CD8-positive, alpha-beta memory T cell (primary cell): ENCODE measurements at regions not wholly inside any gene's neighbourhood (a gene's known extent, or its start where the extent isn't known, plus 50 kb on each side); places are given as distances from the start of the nearest gene placed in this dataset.
A peak's percentile ranks its signal among the peaks of the same experiment; 100 is the strongest.

Source experiments
- CTCF ChIA-PET: fragments of 350-600 bp; sonication (Branson Sonifier 250); formaldehyde crosslinking; loops from one replicate; lab custom pipeline; 2021; ENCODE audit warnings: antibody characterized with exemption; lab: Charles Lee
- POLR2A ChIA-PET: fragments of 350-600 bp; sonication (Branson Sonifier 250); formaldehyde crosslinking; loops from one replicate; lab custom pipeline; 2021; ENCODE audit warnings: antibody characterized with exemption; lab: Charles Lee
- DNase-seq, 5 donors: peaks; one replicate each; pipeline versions ENCODE4 v3.0.0 to v3.0.0-alpha.2; 2020 to 2022; ENCODE audit warnings: mixed read lengths in 1 of 5
- H3K27ac ChIP-seq: one replicate; pipeline ENCODE4 v1.7.0; 2013; ENCODE audit warnings: low read depth, mild to moderate bottlenecking, low read length, moderate library complexity
- H3K27me3 ChIP-seq: 2 replicates; pipeline ENCODE4 v1.7.0; 2013; ENCODE audit warnings: low read length, mild to moderate bottlenecking; ENCODE audit not compliant: insufficient read depth, poor library complexity, severe bottlenecking
- H3K36me3 ChIP-seq: 2 replicates; pipeline ENCODE4 v1.7.0; 2013; ENCODE audit warnings: mild to moderate bottlenecking, low read length, moderate library complexity; ENCODE audit not compliant: insufficient read depth
- H3K4me1 ChIP-seq: 2 replicates; pipeline ENCODE4 v1.7.0; 2013; ENCODE audit warnings: mild to moderate bottlenecking, low read length, moderate library complexity; ENCODE audit not compliant: insufficient read depth
- H3K4me3 ChIP-seq: 2 replicates; pipeline ENCODE4 v1.7.0; 2013; ENCODE audit warnings: mild to moderate bottlenecking, low read length
- H3K9me3 ChIP-seq: 2 replicates; pipeline ENCODE4 v1.7.0; 2013; ENCODE audit warnings: mild to moderate bottlenecking, low read length
- H3K27ac Mint-ChIP-seq, 8 donors: one replicate each; pipeline ENCODE4 v1.8.0; 2020 to 2021; ENCODE audit warnings: mixed read lengths in 8 of 8, mild to moderate bottlenecking in 6 of 8, inconsistent platforms in 3 of 8, moderate library complexity in 3 of 8
- H3K27me3 Mint-ChIP-seq, 2 donors: one replicate each; pipeline ENCODE4 v1.8.0; 2020 to 2021; ENCODE audit warnings: mixed read lengths in 2 of 2, mild to moderate bottlenecking in 1 of 2, moderate library complexity in 1 of 2
- H3K36me3 Mint-ChIP-seq, 3 donors: one replicate each; pipeline ENCODE4 v1.8.0; 2020 to 2021; ENCODE audit warnings: mixed read lengths in 3 of 3, inconsistent platforms in 1 of 3, mild to moderate bottlenecking in 1 of 3
- H3K4me1 Mint-ChIP-seq, 3 donors: one replicate each; pipeline ENCODE4 v1.8.0; 2020 to 2021; ENCODE audit warnings: mixed read lengths in 3 of 3, inconsistent platforms in 1 of 3, mild to moderate bottlenecking in 1 of 3
- H3K4me3 Mint-ChIP-seq, 7 donors: one replicate each; pipeline ENCODE4 v1.8.0; 2020 to 2021; ENCODE audit warnings: mixed read lengths in 7 of 7, mild to moderate bottlenecking in 6 of 7, moderate library complexity in 4 of 7, inconsistent platforms in 2 of 7
- H3K9me3 Mint-ChIP-seq, 5 donors: one replicate each; pipeline ENCODE4 v1.8.0; 2020 to 2022; ENCODE audit warnings: mixed read lengths in 5 of 5, mild to moderate bottlenecking in 3 of 5, moderate library complexity in 2 of 5, inconsistent platforms in 1 of 5

DNA sequence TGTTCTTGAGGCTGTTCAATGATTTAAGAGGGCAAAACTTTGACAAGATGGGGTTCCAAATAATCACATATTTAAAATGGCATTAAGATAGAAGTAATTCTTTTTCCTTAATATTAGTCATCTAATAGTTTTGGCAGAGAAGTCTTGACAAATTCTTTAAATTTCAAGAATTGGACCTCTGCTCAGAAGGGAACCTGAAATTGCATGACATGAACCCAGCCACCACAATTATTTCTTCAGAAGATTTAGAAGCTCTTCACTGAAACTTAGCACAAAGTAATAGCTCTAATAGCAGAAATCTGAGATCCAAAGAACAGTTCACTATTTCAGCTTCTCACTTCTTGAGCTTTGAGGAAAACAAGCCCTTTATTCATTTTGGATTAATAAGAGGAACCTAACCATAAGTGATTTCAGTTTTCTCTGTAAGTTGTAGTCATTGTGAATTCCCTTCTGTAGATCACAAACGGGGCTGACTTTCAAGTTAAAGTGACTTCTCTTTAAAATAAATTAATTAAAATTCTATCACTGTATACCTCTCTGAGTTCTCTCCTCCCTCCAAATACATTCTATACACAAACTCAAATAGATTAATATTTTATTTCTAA is 100.6 kb upstream of the ITGA4 start:
- H3K27ac Mint-ChIP-seq: no peak overlapping the region
- Histone ChIP-seq H3K27ac (no peak overlapping the region), H3K9me3 (no peaks in the 10 kb centered on the region), H3K27me3 (no peaks in the 10 kb centered on the region), H3K4me3 (no peak overlapping the region), H3K4me1 (no peaks in the 10 kb centered on the region), H3K36me3 (no peaks in the 10 kb centered on the region)
- CTCF ChIA-PET: no interaction called here
- no peaks in the 10 kb centered on the region for H3K9me3 Mint-ChIP-seq
- no peak for DNase-seq
- H3K36me3 Mint-ChIP-seq: peaks cover 14 to 27% (median 16%) of the 10 kb centered on the region in 3 donors
- H3K4me3 Mint-ChIP-seq: no peak overlapping the region
- H3K4me1 Mint-ChIP-seq: peaks cover 5 to 29% (median 10%) of the 10 kb centered on the region in 3 donors
- POLR2A ChIA-PET: interaction anchor here (0.5 kb wide), 1 partner anchor 1338 kb away, joined by 3 read pairs; no protein-coding TSS in a partner anchor
- H3K27me3 Mint-ChIP-seq: no peaks in the 10 kb centered on the region

DNA sequence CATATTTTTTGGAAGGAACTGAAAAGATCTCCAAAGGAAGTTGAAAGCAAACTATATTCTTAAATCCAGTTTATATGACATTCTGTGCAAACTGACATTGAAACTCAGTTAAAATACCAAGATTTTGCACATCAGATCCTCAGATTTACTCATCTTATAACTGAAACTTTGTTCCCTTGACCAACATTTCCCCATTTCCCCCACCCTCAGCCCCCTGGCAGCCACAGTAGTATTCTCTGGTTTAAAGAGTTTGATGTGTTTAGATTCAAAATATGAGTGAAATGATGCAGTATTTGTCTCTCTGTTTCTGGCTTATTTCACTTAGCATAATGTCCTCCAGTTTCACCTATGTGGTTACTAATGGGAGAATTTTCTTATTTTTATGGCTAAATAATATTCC is 99.2 kb upstream of the ITGA4 start:
- H3K4me1 ChIP-seq: no peaks in the 10 kb centered on the region
- no peak for DNase-seq
- CTCF ChIA-PET: no interaction called here
- no peak overlapping the region for H3K4me3 ChIP-seq
- H3K27ac Mint-ChIP-seq: no peak overlapping the region
- no peaks in the 10 kb centered on the region for H3K9me3 ChIP-seq
- no peaks in the 10 kb centered on the region for H3K27me3 Mint-ChIP-seq
- POLR2A ChIA-PET: no interaction called here
- H3K36me3 ChIP-seq: no peaks in the 10 kb centered on the region
- peaks cover 2 to 24% (median 5%) of the 10 kb centered on the region in 3 donors for H3K4me1 Mint-ChIP-seq
- H3K36me3 Mint-ChIP-seq: peaks cover 12 to 30% (median 21%) of the 10 kb centered on the region in 3 donors
- no peak overlapping the region for H3K27ac ChIP-seq
- H3K27me3 ChIP-seq: no peaks in the 10 kb centered on the region
- H3K9me3 Mint-ChIP-seq: no peaks in the 10 kb centered on the region
- no peak overlapping the region for H3K4me3 Mint-ChIP-seq

DNA sequence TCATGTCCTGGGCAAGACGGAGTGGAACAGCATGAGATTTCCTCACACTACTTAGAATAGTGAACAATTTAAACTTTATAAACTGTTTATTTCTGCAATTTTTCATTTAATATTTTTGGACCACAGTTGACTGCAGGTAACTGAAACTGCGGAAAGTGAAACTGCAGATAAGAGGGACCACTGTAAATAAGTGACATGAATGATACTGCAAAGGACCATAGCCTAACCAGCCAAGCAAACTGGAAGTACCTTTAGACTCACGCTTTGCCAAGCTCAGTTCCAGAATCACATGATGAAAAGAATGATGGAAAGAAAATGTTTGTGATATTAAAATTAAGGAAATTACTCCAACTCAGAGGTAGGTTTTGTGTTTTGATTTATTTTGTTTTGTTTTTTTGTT is 94.6 kb upstream of the ITGA4 start:
- H3K4me3 ChIP-seq: no peak overlapping the region
- no peak for DNase-seq
- Mint-ChIP-seq H3K36me3 (peaks cover 17 to 31% (median 31%) of the 10 kb centered on the region in 3 donors), H3K4me3 (no peak overlapping the region), H3K27me3 (no peaks in the 10 kb centered on the region), H3K4me1 (peaks cover 0 to 13% (median 2%) of the 10 kb centered on the region in 3 donors), H3K9me3 (peaks cover 0 to 2% (median 0%) of the 10 kb centered on the region in 5 donors), H3K27ac (no peak overlapping the region)
- ChIA-PET CTCF (interaction anchor here (1.0 kb wide), 1 partner anchor 45 kb away, joined by 3 read pairs; no protein-coding TSS in a partner anchor), POLR2A (no interaction called here)
- H3K36me3 ChIP-seq: no peaks in the 10 kb centered on the region
- H3K4me1 ChIP-seq: no peaks in the 10 kb centered on the region
- H3K27me3 ChIP-seq: no peaks in the 10 kb centered on the region
- H3K27ac ChIP-seq: no peak overlapping the region
- H3K9me3 ChIP-seq: no peaks in the 10 kb centered on the region

DNA sequence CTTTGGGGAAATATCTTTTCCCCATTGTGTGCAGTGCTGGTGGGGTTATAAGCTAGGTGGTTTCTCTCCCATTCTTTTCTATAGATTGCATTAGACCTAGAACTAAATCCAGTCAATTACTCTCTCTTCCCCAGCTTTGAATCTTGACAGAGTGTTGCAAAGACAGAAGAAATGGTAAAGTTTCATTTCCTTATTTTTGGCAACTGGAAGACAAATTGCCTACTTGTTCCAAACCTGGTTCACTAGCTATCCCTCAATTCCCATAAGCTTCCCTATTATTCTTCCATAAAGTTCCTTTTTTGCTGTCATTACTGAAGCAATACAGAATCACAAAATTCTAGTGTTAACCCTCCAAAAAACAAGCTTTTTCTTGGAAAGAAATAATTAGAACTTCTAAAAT is 94.0 kb upstream of the ITGA4 start:
- Mint-ChIP-seq H3K36me3 (peaks cover 17 to 30% (median 27%) of the 10 kb centered on the region in 3 donors), H3K9me3 (peaks cover 0 to 2% (median 0%) of the 10 kb centered on the region in 5 donors), H3K27me3 (no peaks in the 10 kb centered on the region), H3K27ac (no peak overlapping the region), H3K4me3 (no peak overlapping the region), H3K4me1 (peaks cover 0 to 13% (median 2%) of the 10 kb centered on the region in 3 donors)
- no peaks in the 10 kb centered on the region for H3K4me1 ChIP-seq
- no peaks in the 10 kb centered on the region for H3K27me3 ChIP-seq
- no peaks in the 10 kb centered on the region for H3K9me3 ChIP-seq
- DNase-seq: no peak
- no peaks in the 10 kb centered on the region for H3K36me3 ChIP-seq
- no peak overlapping the region for H3K27ac ChIP-seq
- ChIA-PET CTCF (interaction anchor here (1.0 kb wide), 1 partner anchor 44 kb away, joined by 3 read pairs; no protein-coding TSS in a partner anchor), POLR2A (no interaction called here)
- H3K4me3 ChIP-seq: no peak overlapping the region

DNA sequence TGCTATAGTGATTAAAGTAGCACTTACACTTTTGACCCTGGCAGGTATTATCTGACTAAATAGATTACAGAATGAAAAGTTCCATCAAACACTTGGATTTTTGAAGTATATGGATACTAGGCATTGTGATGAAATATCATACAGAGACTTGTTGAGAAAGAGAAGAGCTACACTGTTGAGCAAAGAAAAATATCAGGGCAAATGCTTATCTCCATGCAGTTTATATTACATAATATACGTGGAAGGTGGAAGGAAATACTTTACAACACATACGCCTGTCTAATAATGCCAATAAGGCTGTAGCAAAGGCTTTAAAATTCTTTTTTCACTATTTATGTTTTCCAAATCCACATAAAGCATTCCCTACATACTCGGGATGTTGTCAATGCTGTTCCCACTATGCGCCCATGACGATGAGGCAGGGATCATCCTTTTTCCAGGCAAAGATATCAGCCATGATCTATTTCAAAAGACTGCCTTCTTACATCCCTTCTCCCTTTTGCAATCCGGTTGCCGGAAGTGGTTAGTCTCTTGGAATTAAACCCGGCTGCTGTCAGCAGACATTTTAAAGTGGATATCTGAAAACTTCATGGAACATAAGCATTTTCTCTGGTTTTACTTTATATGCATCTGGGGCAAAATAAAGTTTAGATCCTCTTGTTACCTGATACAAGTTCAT is 92.6 kb upstream of the ITGA4 start:
- DNase-seq: no peak
- Mint-ChIP-seq H3K4me3 (no peak overlapping the region), H3K27me3 (no peaks in the 10 kb centered on the region), H3K27ac (no peak overlapping the region), H3K9me3 (peaks cover 0 to 2% (median 0%) of the 10 kb centered on the region in 5 donors), H3K36me3 (peaks cover 14 to 30% (median 28%) of the 10 kb centered on the region in 3 donors), H3K4me1 (peaks cover 0 to 12% (median 2%) of the 10 kb centered on the region in 3 donors)
- H3K36me3 ChIP-seq: no peaks in the 10 kb centered on the region
- POLR2A ChIA-PET: no interaction called here
- no peaks in the 10 kb centered on the region for H3K27me3 ChIP-seq
- no peaks in the 10 kb centered on the region for H3K4me1 ChIP-seq
- H3K4me3 ChIP-seq: no peak overlapping the region
- CTCF ChIA-PET: interaction anchor here (1.1 kb wide), 1 partner anchor 93 kb away, joined by 4 read pairs; the partner anchor contains the start of gene ITGA4
- no peaks in the 10 kb centered on the region for H3K9me3 ChIP-seq
- no peak overlapping the region for H3K27ac ChIP-seq

DNA sequence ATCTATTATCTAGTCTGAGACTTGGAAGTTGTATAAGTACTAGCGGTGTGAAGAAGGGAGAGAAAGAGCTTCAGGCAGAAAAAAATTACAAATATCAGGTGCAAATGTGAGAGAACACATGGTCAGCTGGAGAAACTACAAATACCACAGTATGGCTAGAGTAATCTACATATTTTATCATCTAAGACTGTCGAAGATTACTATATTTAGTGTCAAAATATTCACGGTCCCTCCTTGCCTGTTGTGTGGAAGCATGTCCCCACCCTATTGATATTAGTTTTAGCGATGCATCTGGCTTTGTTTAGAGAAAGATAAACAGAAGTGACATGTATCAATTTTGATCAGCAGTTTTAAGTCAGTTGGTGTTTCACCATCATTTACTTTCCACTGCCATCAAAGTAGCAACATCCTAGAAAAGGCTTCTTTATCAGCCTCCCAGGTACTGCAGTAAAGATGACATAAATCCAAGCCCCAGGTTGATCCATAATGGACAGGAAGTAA is 90.5 kb upstream of the ITGA4 start:
- Histone ChIP-seq H3K4me1 (peaks cover 6% of the 10 kb centered on the region), H3K4me3 (no peak overlapping the region), H3K27me3 (no peaks in the 10 kb centered on the region), H3K36me3 (no peaks in the 10 kb centered on the region), H3K9me3 (no peaks in the 10 kb centered on the region), H3K27ac (no peak overlapping the region)
- H3K36me3 Mint-ChIP-seq: peaks cover 17 to 29% (median 29%) of the 10 kb centered on the region in 3 donors
- POLR2A ChIA-PET: no interaction called here
- no peak for DNase-seq
- CTCF ChIA-PET: no interaction called here
- no peak overlapping the region for H3K4me3 Mint-ChIP-seq
- peaks cover 0 to 2% (median 0%) of the 10 kb centered on the region in 5 donors for H3K9me3 Mint-ChIP-seq
- peaks cover 10 to 23% (median 13%) of the 10 kb centered on the region in 3 donors for H3K4me1 Mint-ChIP-seq
- no peaks in the 10 kb centered on the region for H3K27me3 Mint-ChIP-seq
- H3K27ac Mint-ChIP-seq: peak overlapping the region in 1 of 8 donors; percentile 34

DNA sequence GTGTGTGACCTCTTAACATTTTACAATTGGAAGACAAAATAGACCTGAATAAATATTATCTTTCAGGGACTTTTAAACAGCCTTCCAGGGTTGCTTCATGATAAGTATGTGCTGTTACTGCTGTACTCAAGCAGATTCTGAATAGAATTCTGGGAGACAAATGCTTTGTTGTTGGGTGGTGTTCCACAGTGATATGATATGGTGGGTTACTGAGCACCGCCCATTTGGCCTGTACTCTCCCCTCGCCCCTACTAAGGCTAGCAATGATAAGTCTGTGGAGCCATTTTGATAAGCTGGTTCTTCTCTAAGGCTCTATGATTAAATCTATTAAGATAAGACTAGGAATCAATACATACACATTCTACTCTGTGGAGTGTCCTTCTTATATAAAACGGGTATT is 89.8 kb upstream of the ITGA4 start:
- H3K27me3 Mint-ChIP-seq: no peaks in the 10 kb centered on the region
- Histone ChIP-seq H3K9me3 (no peaks in the 10 kb centered on the region), H3K36me3 (no peaks in the 10 kb centered on the region), H3K4me1 (peaks cover 13% of the 10 kb centered on the region), H3K27me3 (no peaks in the 10 kb centered on the region), H3K4me3 (no peak overlapping the region), H3K27ac (no peak overlapping the region)
- POLR2A ChIA-PET: no interaction called here
- peaks cover 15 to 29% (median 27%) of the 10 kb centered on the region in 3 donors for H3K36me3 Mint-ChIP-seq
- DNase-seq: no peak
- no peak overlapping the region for H3K27ac Mint-ChIP-seq
- peaks cover 17 to 30% (median 20%) of the 10 kb centered on the region in 3 donors for H3K4me1 Mint-ChIP-seq
- peaks cover 0 to 2% (median 0%) of the 10 kb centered on the region in 5 donors for H3K9me3 Mint-ChIP-seq
- CTCF ChIA-PET: no interaction called here
- H3K4me3 Mint-ChIP-seq: no peak overlapping the region

DNA sequence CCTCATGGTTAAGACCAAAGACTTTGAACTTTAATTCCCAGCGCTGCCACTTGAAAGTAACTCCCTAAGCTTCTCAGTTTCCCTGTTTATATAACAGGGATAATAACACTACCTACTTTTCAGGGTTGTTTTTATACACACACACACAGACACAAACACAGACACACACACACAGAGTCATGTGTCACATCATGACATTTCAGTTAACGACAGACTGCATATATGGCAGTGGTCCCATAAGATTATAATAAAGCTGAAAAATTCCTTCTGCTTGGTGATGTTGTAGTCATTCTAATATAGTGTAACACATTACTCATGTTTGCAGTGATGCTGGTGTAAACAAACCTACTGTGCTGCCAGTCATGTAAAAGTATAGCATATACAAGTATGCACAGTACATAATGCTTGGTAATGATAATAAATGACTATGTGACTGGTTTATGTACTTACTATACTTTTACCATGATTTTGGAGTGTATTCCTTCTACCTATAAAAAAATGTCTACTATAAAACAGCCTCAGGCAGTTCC is 89.2 kb upstream of the ITGA4 start:
- Histone ChIP-seq H3K4me1 (peaks cover 19% of the 10 kb centered on the region), H3K27ac (no peak overlapping the region), H3K9me3 (no peaks in the 10 kb centered on the region), H3K4me3 (no peak overlapping the region), H3K36me3 (no peaks in the 10 kb centered on the region), H3K27me3 (no peaks in the 10 kb centered on the region)
- DNase-seq: no peak
- Mint-ChIP-seq H3K4me3 (no peak overlapping the region), H3K27me3 (no peaks in the 10 kb centered on the region), H3K36me3 (peaks cover 15 to 25% (median 21%) of the 10 kb centered on the region in 3 donors), H3K27ac (no peak overlapping the region), H3K9me3 (peaks cover 0 to 2% (median 0%) of the 10 kb centered on the region in 5 donors), H3K4me1 (peaks cover 23 to 35% (median 26%) of the 10 kb centered on the region in 3 donors)
- ChIA-PET CTCF (no interaction called here), POLR2A (no interaction called here)
